Hindlimb muscle (tissue), 1 donor: ENCODE measurements at regions not wholly inside any gene's neighbourhood (a gene's known extent, or its start where the extent isn't known, plus 50 kb on each side); places are given as distances from the start of the nearest gene placed in this dataset.

Source experiments
- DNase-seq: peaks from one replicate; pipeline ENCODE4 v3.0.0-alpha.2; 2013

DNA sequence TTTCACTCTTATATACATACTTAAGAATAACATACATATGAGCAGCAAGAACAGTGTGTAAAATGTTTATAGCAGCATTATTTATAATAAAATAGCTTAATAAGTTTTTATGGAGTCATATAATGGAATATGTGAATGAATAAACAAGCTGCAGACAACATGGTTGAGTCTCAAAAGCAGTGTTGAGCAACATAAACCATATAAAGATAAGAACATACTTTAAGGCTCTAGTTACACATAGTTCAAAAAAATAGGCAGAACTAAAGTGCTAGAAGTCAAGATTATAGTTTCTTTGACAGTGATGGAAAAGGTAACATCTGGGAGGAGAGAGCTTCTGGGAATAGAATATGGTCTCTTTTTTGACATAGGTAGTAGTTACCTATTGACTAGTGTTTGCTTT, 53.7 kb upstream of the ADAMTS19 start:
- no peak for DNase-seq
